ENCODE measurements at regions not wholly inside any gene's neighbourhood (a gene's known extent, or its start where the extent isn't known, plus 50 kb on each side); places are given as distances from the start of the nearest gene placed in this dataset.

- Histone ChIP-seq H3K9me1 (ENCODE audit: control insufficient read depth, extremely low read depth, insufficient read depth, low read length) (no peaks in the 10 kb centered on the region), H3K36me3 (ENCODE audit: control insufficient read depth in 2 of 2, extremely low read depth in 1 of 2, insufficient read depth in 2 of 2, low read length in 2 of 2) (no peaks in the 10 kb centered on the region), H3K9me3 (ENCODE audit: control insufficient read depth, low read depth, low read length) (no peaks in the 10 kb centered on the region), H3K27me3 (ENCODE audit: control insufficient read depth, extremely low read depth, insufficient read depth, low read length) (no peaks in the 10 kb centered on the region), H3K4me3 (ENCODE audit: control insufficient read depth in 2 of 3, extremely low read depth in 1 of 3, insufficient read depth in 2 of 3, low read depth in 1 of 3, low read length in 3 of 3) (no peak overlapping the region), H3K4me1 (ENCODE audit: control insufficient read depth, extremely low read depth, insufficient read depth, low read length) (no peaks in the 10 kb centered on the region), H3K79me2 (ENCODE audit: control insufficient read depth, insufficient read depth, low read length) (no peaks in the 10 kb centered on the region), H3K9ac (ENCODE audit: control insufficient read depth, extremely low read depth, insufficient read depth, low read length) (no peak overlapping the region), H2AFZ (ENCODE audit: control insufficient read depth, low read length) (no peak overlapping the region), H3K27ac (ENCODE audit: control insufficient read depth, insufficient read depth, low read length) (no peak overlapping the region), H3K4me2 (ENCODE audit: control insufficient read depth, extremely low read depth, insufficient read depth, low read depth, low read length) (no peak overlapping the region), H4K20me1 (ENCODE audit: control insufficient read depth, extremely low read depth, insufficient read depth, low read length) (no peaks in the 10 kb centered on the region)
- TF ChIP-seq CTCF (optimal IDR thresholded peaks at IDR 0.05 in 1 of 3, IDR thresholded peaks at IDR 0.05 in 1 of 3, conservative IDR thresholded peaks at IDR 0.05 in 1 of 3; ENCODE audit: extremely low read depth in 1 of 3, insufficient read depth in 2 of 3, low read length in 3 of 3) (peak; percentile 31 to 70 (median 48)), EZH2 (IDR thresholded peaks at IDR 0.05; ENCODE audit: low read length) (no peak)
- FAIRE-seq, result peak; percentile 43
- dilution Hi-C loops (cut with MboI; ENCODE audit: extremely low pct_ligation_motif_present, low sequenced_read_pairs), result no loop called here
- DNase-seq (ENCODE audit: low read depth, low spot score), result no peak
These were observed 248.1 kb downstream of the DPY19L2 start for GRCh38 chr12:63420206-63420644.

DNA sequence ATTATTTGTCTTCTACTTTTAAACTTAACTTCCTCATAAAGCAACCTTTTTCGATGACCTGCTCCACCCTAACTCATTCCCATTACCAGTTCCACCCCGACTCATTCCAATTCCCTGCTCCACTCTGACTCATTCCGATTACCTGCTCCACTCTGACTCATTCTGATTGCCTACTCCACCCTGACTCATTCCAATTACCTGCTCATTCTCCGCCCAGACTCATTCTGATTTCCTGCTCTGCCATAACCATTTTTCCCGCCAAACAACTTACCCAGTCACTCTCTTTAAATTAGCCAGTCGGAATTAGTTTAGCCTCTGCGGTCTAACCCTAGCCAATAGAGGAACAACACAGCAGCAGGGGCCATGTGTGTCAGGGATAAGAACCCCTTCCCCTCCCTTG, 249.1 kb downstream of the DPY19L2 start:
- FAIRE-seq, result no peak
- no peaks in the 10 kb centered on the region for H3K27me3 ChIP-seq (ENCODE audit: control insufficient read depth, extremely low read depth, insufficient read depth, low read length)
- dilution Hi-C loops (cut with MboI; ENCODE audit: extremely low pct_ligation_motif_present, low sequenced_read_pairs), result no loop called here
- H3K4me1 ChIP-seq (ENCODE audit: control insufficient read depth, extremely low read depth, insufficient read depth, low read length), result no peaks in the 10 kb centered on the region
- H3K4me2 ChIP-seq (ENCODE audit: control insufficient read depth, extremely low read depth, insufficient read depth, low read depth, low read length), result no peak overlapping the region
- DNase-seq (ENCODE audit: low read depth, low spot score), result no peak
- H3K9ac ChIP-seq (ENCODE audit: control insufficient read depth, extremely low read depth, insufficient read depth, low read length), result no peak overlapping the region
- H4K20me1 ChIP-seq (ENCODE audit: control insufficient read depth, extremely low read depth, insufficient read depth, low read length), result no peaks in the 10 kb centered on the region
- no peaks in the 10 kb centered on the region for H3K36me3 ChIP-seq (ENCODE audit: control insufficient read depth in 2 of 2, extremely low read depth in 1 of 2, insufficient read depth in 2 of 2, low read length in 2 of 2)
- H3K4me3 ChIP-seq (ENCODE audit: control insufficient read depth in 2 of 3, extremely low read depth in 1 of 3, insufficient read depth in 2 of 3, low read depth in 1 of 3, low read length in 3 of 3), result no peak overlapping the region
- H3K9me1 ChIP-seq (ENCODE audit: control insufficient read depth, extremely low read depth, insufficient read depth, low read length), result no peaks in the 10 kb centered on the region
- peaks cover 2% of the 10 kb centered on the region for H3K9me3 ChIP-seq (ENCODE audit: control insufficient read depth, low read depth, low read length)
- no peaks in the 10 kb centered on the region for H3K79me2 ChIP-seq (ENCODE audit: control insufficient read depth, insufficient read depth, low read length)
- TF ChIP-seq CTCF (optimal IDR thresholded peaks at IDR 0.05 in 1 of 3, IDR thresholded peaks at IDR 0.05 in 1 of 3, conservative IDR thresholded peaks at IDR 0.05 in 1 of 3; ENCODE audit: extremely low read depth in 1 of 3, insufficient read depth in 2 of 3, low read length in 3 of 3), result no peak
- TF ChIP-seq EZH2 (IDR thresholded peaks at IDR 0.05; ENCODE audit: low read length), result no peak
- no peak overlapping the region for H3K27ac ChIP-seq (ENCODE audit: control insufficient read depth, insufficient read depth, low read length)
- H2AFZ ChIP-seq (ENCODE audit: control insufficient read depth, low read length), result no peak overlapping the region
